ENCODE measurements at regions not wholly inside any gene's neighbourhood (a gene's known extent, or its start where the extent isn't known, plus 50 kb on each side); places are given as distances from the start of the nearest gene placed in this dataset.

GRCh38 chr7:86280150-86280549 lies 363.6 kb upstream of the GRM3 start:
- TF ChIP-seq EP300 (IDR thresholded peaks at IDR 0.05; ENCODE audit: borderline replicate concordance) = no peak
- TF ChIP-seq ZBTB7A (IDR thresholded peaks at IDR 0.05; ENCODE audit: low read depth) = no peak
- TF ChIP-seq TCF12 (IDR thresholded peaks at IDR 0.05; ENCODE audit: low read depth) = no peak
- TF ChIP-seq NFIC (IDR thresholded peaks at IDR 0.05) = no peak
- TF ChIP-seq REST (IDR thresholded peaks at IDR 0.05; ENCODE audit: low read depth) = no peak
- TF ChIP-seq FOXM1 (IDR thresholded peaks at IDR 0.05; ENCODE audit: borderline replicate concordance, low read depth) = no peak
- no peak for TF ChIP-seq TAF1 (IDR thresholded peaks at IDR 0.05; ENCODE audit: low read depth)
- TF ChIP-seq TEAD4 (IDR thresholded peaks at IDR 0.05) = no peak
- TF ChIP-seq CREB1 (IDR thresholded peaks at IDR 0.05; ENCODE audit: low read depth) = no peak
- no peak for TF ChIP-seq EGR1 (IDR thresholded peaks at IDR 0.05)
- no peak for TF ChIP-seq USF1 (IDR thresholded peaks at IDR 0.05)
- TF ChIP-seq CEBPB (IDR thresholded peaks at IDR 0.05) = no peak
- no peak for TF ChIP-seq YY1 (IDR thresholded peaks at IDR 0.05; ENCODE audit: low read depth)
- TF ChIP-seq RAD21 (IDR thresholded peaks at IDR 0.05; ENCODE audit: low read depth) = no peak
- no peak for TF ChIP-seq MAX (IDR thresholded peaks at IDR 0.05)

GRCh38 chr7:86262781-86263180 lies 380.9 kb upstream of the GRM3 start:
- TF ChIP-seq REST (IDR thresholded peaks at IDR 0.05; ENCODE audit: low read depth) (no peak), TCF12 (IDR thresholded peaks at IDR 0.05; ENCODE audit: low read depth) (no peak), NFIC (IDR thresholded peaks at IDR 0.05) (no peak), RAD21 (IDR thresholded peaks at IDR 0.05; ENCODE audit: low read depth) (no peak), MAX (IDR thresholded peaks at IDR 0.05) (no peak)

- no peak for TF ChIP-seq CEBPB (IDR thresholded peaks at IDR 0.05)
Observed at GRCh38 chr7:86257894-86258293, 385.8 kb upstream of the GRM3 start.

GRCh38 chr7:86252406-86252805 lies 391.3 kb upstream of the GRM3 start:
- TF ChIP-seq CREB1 (IDR thresholded peaks at IDR 0.05; ENCODE audit: low read depth) (no peak), USF1 (IDR thresholded peaks at IDR 0.05) (no peak), CEBPB (IDR thresholded peaks at IDR 0.05) (no peak), TEAD4 (IDR thresholded peaks at IDR 0.05) (no peak), FOXM1 (IDR thresholded peaks at IDR 0.05; ENCODE audit: borderline replicate concordance, low read depth) (no peak), MAX (IDR thresholded peaks at IDR 0.05) (no peak), EP300 (IDR thresholded peaks at IDR 0.05; ENCODE audit: borderline replicate concordance) (no peak)

GRCh38 chr7:86248977-86249376 lies 394.7 kb upstream of the GRM3 start:
- TF ChIP-seq TCF12 (IDR thresholded peaks at IDR 0.05; ENCODE audit: low read depth) = no peak
- no peak for TF ChIP-seq REST (IDR thresholded peaks at IDR 0.05; ENCODE audit: low read depth)
- TF ChIP-seq TAF1 (IDR thresholded peaks at IDR 0.05; ENCODE audit: low read depth) = no peak
- no peak for TF ChIP-seq YY1 (IDR thresholded peaks at IDR 0.05; ENCODE audit: low read depth)
- TF ChIP-seq CEBPB (IDR thresholded peaks at IDR 0.05) = no peak
- TF ChIP-seq CREB1 (IDR thresholded peaks at IDR 0.05; ENCODE audit: low read depth) = no peak
- TF ChIP-seq TEAD4 (IDR thresholded peaks at IDR 0.05) = no peak
- TF ChIP-seq EGR1 (IDR thresholded peaks at IDR 0.05) = no peak
- no peak for TF ChIP-seq EP300 (IDR thresholded peaks at IDR 0.05; ENCODE audit: borderline replicate concordance)

Measured in Ishikawa (cell line).